Spleen (tissue), 11 donors: ENCODE measurements at regions not wholly inside any gene's neighbourhood (a gene's known extent, or its start where the extent isn't known, plus 50 kb on each side); places are given as distances from the start of the nearest gene placed in this dataset.

Experiments
- DNase-seq: peaks from one replicate; pipeline ENCODE4 v3.0.0-alpha.2; 2020
- H3K27ac ChIP-seq, 8 donors: fragments of 200-600 bp; sonication (generic) in 7 of 8; 1 replicate in 4 of 8; 2 replicates in 4 of 8; pipeline versions ENCODE4 v1.5.0 to v1.8.0; 2016 to 2021; ENCODE audit warnings: inconsistent platforms in 4 of 8, mild to moderate bottlenecking in 4 of 8, moderate library complexity in 1 of 8
- H3K27me3 ChIP-seq, 7 donors: fragments of 200-600 bp; sonication (generic) in 6 of 7; replicated peaks in 1 of 7; 1 replicate in 4 of 7; 2 replicates in 3 of 7; pipeline versions ENCODE4 v1.5.0 to v1.8.0; 2016 to 2021; ENCODE audit warnings: inconsistent platforms in 3 of 7, mild to moderate bottlenecking in 1 of 7
- H3K36me3 ChIP-seq, 6 donors: fragments of 200-600 bp; sonication (generic) in 5 of 6; 1 replicate in 4 of 6; 2 replicates in 2 of 6; pipeline versions ENCODE4 v1.5.0 to v1.8.0; 2016 to 2021; ENCODE audit warnings: inconsistent platforms in 2 of 6
- H3K4me1 ChIP-seq, 6 donors: fragments of 200-600 bp; sonication (generic) in 5 of 6; 1 replicate in 3 of 6; 2 replicates in 3 of 6; pipeline versions ENCODE4 v1.5.0 to v1.8.0; 2016 to 2021; ENCODE audit warnings: inconsistent platforms in 3 of 6
- H3K4me3 ChIP-seq, 8 donors: fragments of 200-600 bp; sonication (generic) in 7 of 8; 1 replicate in 4 of 8; 2 replicates in 4 of 8; pipeline versions ENCODE4 v1.5.0 to v1.8.0; 2016 to 2021; ENCODE audit warnings: inconsistent platforms in 4 of 8, mild to moderate bottlenecking in 4 of 8, moderate library complexity in 2 of 8
- H3K9me3 ChIP-seq, 8 donors: fragments of 200-600 bp; sonication (generic) in 7 of 8; 1 replicate in 4 of 8; 2 replicates in 4 of 8; pipeline versions ENCODE4 v1.5.0 to v1.8.0; 2016 to 2021; ENCODE audit warnings: inconsistent platforms in 4 of 8
- POLR2A ChIP-seq, 3 donors: fragments of 450-650 bp; IDR thresholded peaks; one replicate each; pipeline ENCODE4 v1.5.1; 2017; ENCODE audit warnings: antibody characterized with exemption in 3 of 3, mild to moderate bottlenecking in 1 of 3
- POLR2AphosphoS5 ChIP-seq, 3 donors: sonication (generic); formaldehyde crosslinking; IDR thresholded peaks; one replicate each; pipeline ENCODE4 v1.5.1; 2017; ENCODE audit warnings: antibody characterized with exemption in 3 of 3
- WGBS, 5 donors: extraction: QIAGEN DNeasy Blood & Tissue Kit in 3 of 5; methylation state at CpG; one replicate each; pipeline versions ENCODE4 v1.1.5 to v1.1.7; 2013 to 2018; 5-methylcytosine and 5-hydroxymethylcytosine counted together
- intact Hi-C: fragments of 100-400 bp; cut with DNase I; formaldehyde crosslinking; loops from one replicate; pipeline ENCODE4 v1.15.0; 2023; ENCODE audit warnings: low total_unique reads
- TF ChIP-seq, protein P1 (sequence below), 11 experiments: fragments of 200-600 bp in 7 of 11; fragments of 450-650 bp in 4 of 11; sonication (generic) in 4 of 11; IDR thresholded peaks in 8 of 11; conservative IDR thresholded peaks in 3 of 11; 1 replicate in 7 of 11; 2 replicates in 4 of 11; pipeline versions ENCODE4 v1.4.0 to v1.8.0; 2016 to 2021; ENCODE audit warnings: antibody characterized with exemption in 11 of 11, inconsistent platforms in 4 of 11, mild to moderate bottlenecking in 1 of 11
- donor health status: healthy with polysubstance abuse.
- donor health status: DM: no; HTN: no; CAD: no; lungs with moderate emphysema.
- donor health status: DM: no; HTN: no; CAD: no.
- donor health status: Bipolar disorder and iron deficiency.
- donor health status: healthy.
- donor health status: DM: no; HTN: no; CAD: no.
- donor health status: DM: yes; HTN: yes; CAD: no.

DNA sequence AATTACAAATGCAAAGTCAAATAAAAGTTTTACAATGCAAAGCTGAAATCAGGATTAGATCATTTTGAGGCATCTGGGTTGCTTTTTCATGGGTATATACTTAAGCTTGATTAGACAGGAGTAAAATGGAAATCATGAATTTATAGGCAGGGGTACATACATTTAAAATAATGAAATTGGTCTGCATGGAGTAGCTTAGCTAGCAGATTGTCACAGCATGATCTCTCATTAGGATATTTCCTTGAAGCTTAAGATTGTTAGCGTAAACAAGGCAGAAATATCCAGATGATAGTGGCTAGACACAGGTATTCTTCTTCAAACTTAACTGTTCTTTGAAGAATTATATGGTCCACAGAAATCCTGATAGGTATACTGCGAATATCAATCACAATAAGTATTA lies 1627.0 kb upstream of the PCDH20 start:
- no peak for DNase-seq
- intact Hi-C loops = no loop called here

GRCh38 chr13:63041640-63042414 lies 1626.2 kb upstream of the PCDH20 start:
- H3K36me3 ChIP-seq = no peaks in the 10 kb centered on the region
- H3K27me3 ChIP-seq = no peaks in the 10 kb centered on the region
- intact Hi-C loops = no loop called here
- H3K27ac ChIP-seq = no peak overlapping the region
- no peak overlapping the region for H3K4me3 ChIP-seq
- WGBS, 5 donors = 76 to 85% (median 79%) methylated on average over 4 of the region's 4 CpGs
- H3K4me1 ChIP-seq = no peaks in the 10 kb centered on the region
- H3K9me3 ChIP-seq = peaks cover 0 to 6% (median 0%) of the 10 kb centered on the region in 8 donors
- DNase-seq = no peak
- TF ChIP-seq POLR2A (IDR thresholded peaks at IDR 0.05) (no peak), POLR2AphosphoS5 (IDR thresholded peaks at IDR 0.05) (no peak)
- TF ChIP-seq, protein P1, sequence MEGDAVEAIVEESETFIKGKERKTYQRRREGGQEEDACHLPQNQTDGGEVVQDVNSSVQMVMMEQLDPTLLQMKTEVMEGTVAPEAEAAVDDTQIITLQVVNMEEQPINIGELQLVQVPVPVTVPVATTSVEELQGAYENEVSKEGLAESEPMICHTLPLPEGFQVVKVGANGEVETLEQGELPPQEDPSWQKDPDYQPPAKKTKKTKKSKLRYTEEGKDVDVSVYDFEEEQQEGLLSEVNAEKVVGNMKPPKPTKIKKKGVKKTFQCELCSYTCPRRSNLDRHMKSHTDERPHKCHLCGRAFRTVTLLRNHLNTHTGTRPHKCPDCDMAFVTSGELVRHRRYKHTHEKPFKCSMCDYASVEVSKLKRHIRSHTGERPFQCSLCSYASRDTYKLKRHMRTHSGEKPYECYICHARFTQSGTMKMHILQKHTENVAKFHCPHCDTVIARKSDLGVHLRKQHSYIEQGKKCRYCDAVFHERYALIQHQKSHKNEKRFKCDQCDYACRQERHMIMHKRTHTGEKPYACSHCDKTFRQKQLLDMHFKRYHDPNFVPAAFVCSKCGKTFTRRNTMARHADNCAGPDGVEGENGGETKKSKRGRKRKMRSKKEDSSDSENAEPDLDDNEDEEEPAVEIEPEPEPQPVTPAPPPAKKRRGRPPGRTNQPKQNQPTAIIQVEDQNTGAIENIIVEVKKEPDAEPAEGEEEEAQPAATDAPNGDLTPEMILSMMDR (IDR thresholded peaks at IDR 0.05 in 8 of 11, conservative IDR thresholded peaks at IDR 0.05 in 3 of 11) = no peak

More for the DNA sequence above, 1627.0 kb upstream of the PCDH20 start:
- H3K27me3 ChIP-seq = no peaks in the 10 kb centered on the region
- 36 to 48% (median 42%) methylated on average over 2 of the region's 2 CpGs for WGBS, 5 donors
- peaks cover 0 to 7% (median 0%) of the 10 kb centered on the region in 8 donors for H3K9me3 ChIP-seq
- no peaks in the 10 kb centered on the region for H3K36me3 ChIP-seq
- no peak overlapping the region for H3K27ac ChIP-seq
- TF ChIP-seq POLR2A (IDR thresholded peaks at IDR 0.05) (no peak), POLR2AphosphoS5 (IDR thresholded peaks at IDR 0.05) (no peak)
- TF ChIP-seq, protein P1 (IDR thresholded peaks at IDR 0.05 in 8 of 11, conservative IDR thresholded peaks at IDR 0.05 in 3 of 11) = no peak
- H3K4me1 ChIP-seq = no peaks in the 10 kb centered on the region
- no peak overlapping the region for H3K4me3 ChIP-seq

DNA sequence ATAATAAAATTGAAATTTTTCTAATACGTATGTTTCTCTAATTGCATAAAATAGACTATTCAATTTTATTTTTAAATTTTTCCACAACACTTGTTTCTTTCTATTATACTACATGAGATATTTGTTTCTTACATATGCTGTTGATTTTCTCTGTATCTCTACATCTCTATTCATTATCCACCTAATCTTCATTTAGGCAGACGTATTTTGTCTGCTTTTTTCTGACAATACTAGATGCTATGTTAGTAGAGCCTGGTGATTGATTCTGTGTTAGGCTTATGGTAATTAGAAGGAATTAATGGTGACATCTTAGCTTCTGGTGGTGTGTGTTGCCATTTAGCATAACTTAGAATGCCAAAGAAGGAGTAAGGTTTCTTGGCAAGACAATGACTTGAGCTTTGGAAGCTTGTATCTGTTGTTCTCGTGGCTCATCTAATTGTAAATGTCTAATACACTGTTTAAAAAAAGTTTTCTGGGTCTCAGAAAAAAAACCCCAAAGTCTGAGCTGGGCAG lies 1610.7 kb upstream of the PCDH20 start:
- TF ChIP-seq, protein P1 (IDR thresholded peaks at IDR 0.05 in 8 of 11, conservative IDR thresholded peaks at IDR 0.05 in 3 of 11) = no peak
- TF ChIP-seq POLR2A (IDR thresholded peaks at IDR 0.05) = no peak
- no peak for TF ChIP-seq POLR2AphosphoS5 (IDR thresholded peaks at IDR 0.05)
- Histone ChIP-seq H3K9me3 (peaks cover 0 to 6% (median 0%) of the 10 kb centered on the region in 8 donors), H3K4me3 (no peak overlapping the region), H3K36me3 (no peaks in the 10 kb centered on the region), H3K4me1 (no peaks in the 10 kb centered on the region), H3K27me3 (no peaks in the 10 kb centered on the region), H3K27ac (no peak overlapping the region)
- intact Hi-C loops = no loop called here
- DNase-seq = no peak
- 69 to 82% (median 72%) methylated on average over 3 of the region's 3 CpGs for WGBS, 5 donors

DNA sequence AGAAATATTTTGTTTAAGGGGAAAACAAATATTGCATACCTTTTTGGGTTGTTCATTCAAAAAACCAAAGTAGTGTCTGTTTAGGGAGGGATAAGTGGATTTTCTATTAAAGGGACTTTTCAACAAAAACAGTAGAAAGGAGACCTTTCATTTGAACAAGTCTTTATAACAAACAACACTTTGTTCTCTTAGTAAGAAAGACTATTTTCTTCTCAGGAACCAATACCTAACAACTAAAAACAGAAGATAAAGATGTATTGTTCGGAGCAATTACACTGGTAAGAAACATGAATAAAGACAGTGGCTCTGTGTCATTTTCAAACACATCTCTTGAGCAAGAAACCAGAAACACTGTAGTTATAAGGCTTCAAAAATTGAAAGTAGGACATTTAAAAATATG lies 1610.1 kb upstream of the PCDH20 start:
- Histone ChIP-seq H3K9me3 (peaks cover 0 to 6% (median 0%) of the 10 kb centered on the region in 8 donors), H3K27ac (no peak overlapping the region), H3K4me3 (no peak overlapping the region), H3K36me3 (no peaks in the 10 kb centered on the region), H3K4me1 (no peaks in the 10 kb centered on the region), H3K27me3 (no peaks in the 10 kb centered on the region)
- no peak for DNase-seq
- intact Hi-C loops = no loop called here
- TF ChIP-seq POLR2A (IDR thresholded peaks at IDR 0.05) (no peak), POLR2AphosphoS5 (IDR thresholded peaks at IDR 0.05) (no peak)
- TF ChIP-seq, protein P1 (IDR thresholded peaks at IDR 0.05 in 8 of 11, conservative IDR thresholded peaks at IDR 0.05 in 3 of 11) = no peak
- 66 to 93% (median 78%) methylated on average over 1 of the region's 1 CpG for WGBS, 5 donors
